ENCODE measurements at regions not wholly inside any gene's neighbourhood (a gene's known extent, or its start where the extent isn't known, plus 50 kb on each side); places are given as distances from the start of the nearest gene placed in this dataset.

DNA sequence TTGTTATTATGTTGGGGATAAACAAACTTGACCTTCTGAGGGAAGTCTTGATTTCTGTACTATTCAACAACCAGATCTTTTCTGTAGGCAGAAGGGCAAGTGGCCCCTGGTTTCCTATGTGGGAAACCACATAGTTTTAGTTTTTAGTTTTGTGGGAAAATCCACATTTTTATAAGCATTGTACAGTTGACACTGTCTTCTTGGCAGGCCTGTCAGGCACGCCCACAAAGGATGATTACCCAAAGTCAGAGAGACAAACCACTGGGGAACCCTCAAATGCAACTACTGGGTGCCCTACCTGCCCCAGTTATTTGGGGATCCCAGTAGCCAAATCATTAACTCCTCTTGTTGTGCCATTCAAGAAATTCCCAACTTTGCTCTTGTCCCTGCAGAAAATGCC, 75.1 kb upstream of the UTY start:
- Mint-ChIP-seq H3K27me3 (no peaks in the 10 kb centered on the region), H3K9me3 (no peaks in the 10 kb centered on the region), H3K36me3 (ENCODE audit: low read depth) (no peaks in the 10 kb centered on the region), H3K4me1 (ENCODE audit: low read depth) (peaks cover 7% of the 10 kb centered on the region), H3K4me3 (no peak overlapping the region), H3K27ac (no peak overlapping the region)
- Histone ChIP-seq H3K27ac (ENCODE audit: low read depth in 1 of 2, low read length in 2 of 2) (no peak overlapping the region), H3K27me3 (ENCODE audit: control insufficient read depth in 1 of 2, insufficient read depth in 2 of 2, low read length in 2 of 2) (no peaks in the 10 kb centered on the region), H3K36me3 (ENCODE audit: insufficient read depth, low read length) (no peaks in the 10 kb centered on the region), H3K4me3 (ENCODE audit: low read length) (no peak overlapping the region), H3K4me1 (ENCODE audit: insufficient read depth, low read length) (peaks cover 3% of the 10 kb centered on the region), H3K9me3 (ENCODE audit: control insufficient read depth in 1 of 2, insufficient read depth in 1 of 2, low read length in 2 of 2) (no peaks in the 10 kb centered on the region)
- TF ChIP-seq, protein P1, sequence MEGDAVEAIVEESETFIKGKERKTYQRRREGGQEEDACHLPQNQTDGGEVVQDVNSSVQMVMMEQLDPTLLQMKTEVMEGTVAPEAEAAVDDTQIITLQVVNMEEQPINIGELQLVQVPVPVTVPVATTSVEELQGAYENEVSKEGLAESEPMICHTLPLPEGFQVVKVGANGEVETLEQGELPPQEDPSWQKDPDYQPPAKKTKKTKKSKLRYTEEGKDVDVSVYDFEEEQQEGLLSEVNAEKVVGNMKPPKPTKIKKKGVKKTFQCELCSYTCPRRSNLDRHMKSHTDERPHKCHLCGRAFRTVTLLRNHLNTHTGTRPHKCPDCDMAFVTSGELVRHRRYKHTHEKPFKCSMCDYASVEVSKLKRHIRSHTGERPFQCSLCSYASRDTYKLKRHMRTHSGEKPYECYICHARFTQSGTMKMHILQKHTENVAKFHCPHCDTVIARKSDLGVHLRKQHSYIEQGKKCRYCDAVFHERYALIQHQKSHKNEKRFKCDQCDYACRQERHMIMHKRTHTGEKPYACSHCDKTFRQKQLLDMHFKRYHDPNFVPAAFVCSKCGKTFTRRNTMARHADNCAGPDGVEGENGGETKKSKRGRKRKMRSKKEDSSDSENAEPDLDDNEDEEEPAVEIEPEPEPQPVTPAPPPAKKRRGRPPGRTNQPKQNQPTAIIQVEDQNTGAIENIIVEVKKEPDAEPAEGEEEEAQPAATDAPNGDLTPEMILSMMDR (IDR thresholded peaks at IDR 0.05) = no peak
- no peak for DNase-seq
- POLR2A ChIA-PET = no interaction called here
- CTCF ChIA-PET = no interaction called here
- intact Hi-C loops (cut with DNase I, micrococcal nuclease) = no loop called here
- no peak for ATAC-seq (ENCODE audit: poor library complexity)

DNA sequence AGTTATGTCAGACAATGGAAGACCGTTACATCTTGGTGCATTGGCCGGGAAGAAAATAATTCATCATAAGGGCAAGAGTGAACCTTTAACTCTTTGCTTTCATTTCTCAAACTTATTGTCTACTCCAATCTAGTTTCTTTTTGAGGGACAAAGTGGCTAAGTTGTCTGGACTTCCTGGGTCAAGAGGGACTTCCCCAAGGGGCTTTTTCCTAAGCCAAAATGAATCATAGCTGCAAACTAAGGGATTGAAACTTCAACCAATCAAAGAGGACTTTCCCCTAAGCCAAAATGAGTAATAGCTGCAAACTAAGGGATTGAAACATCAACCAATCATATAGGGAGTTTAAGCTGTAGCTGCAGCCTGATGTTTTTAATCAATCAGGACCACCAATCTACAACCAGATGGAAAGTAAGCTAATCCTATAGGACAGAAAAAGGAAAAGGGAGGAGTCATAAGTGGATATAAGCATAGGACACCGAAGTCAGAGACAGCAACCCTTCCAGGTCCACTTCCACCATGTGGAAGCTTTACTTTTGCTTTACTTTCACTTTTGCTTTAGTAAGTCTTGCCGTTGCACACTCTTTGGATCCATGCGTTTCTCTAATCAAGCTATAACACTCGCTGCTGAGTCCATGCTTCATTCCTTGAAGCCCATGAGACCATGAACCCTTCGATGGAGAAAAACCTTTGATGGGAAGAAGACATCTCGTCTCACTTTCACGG, 72.7 kb upstream of the UTY start:
- ChIA-PET POLR2A (no interaction called here), CTCF (no interaction called here)
- Mint-ChIP-seq H3K36me3 (ENCODE audit: low read depth) (no peaks in the 10 kb centered on the region), H3K4me1 (ENCODE audit: low read depth) (peaks cover 7% of the 10 kb centered on the region), H3K27ac (no peak overlapping the region), H3K4me3 (no peak overlapping the region), H3K27me3 (no peaks in the 10 kb centered on the region), H3K9me3 (no peaks in the 10 kb centered on the region)
- Histone ChIP-seq H3K27ac (ENCODE audit: low read depth in 1 of 2, low read length in 2 of 2) (no peak overlapping the region), H3K9me3 (ENCODE audit: control insufficient read depth in 1 of 2, insufficient read depth in 1 of 2, low read length in 2 of 2) (no peaks in the 10 kb centered on the region), H3K36me3 (ENCODE audit: insufficient read depth, low read length) (no peaks in the 10 kb centered on the region), H3K27me3 (ENCODE audit: control insufficient read depth in 1 of 2, insufficient read depth in 2 of 2, low read length in 2 of 2) (no peaks in the 10 kb centered on the region), H3K4me1 (ENCODE audit: insufficient read depth, low read length) (peaks cover 3% of the 10 kb centered on the region), H3K4me3 (ENCODE audit: low read length) (peak overlapping the region; percentile 25)
- intact Hi-C loops (cut with DNase I, micrococcal nuclease) = no loop called here
- ATAC-seq (ENCODE audit: poor library complexity) (no peak), DNase-seq (peak in 3 of 14 experiments; percentile 0 to 7 (median 5))
- TF ChIP-seq, protein P1 (IDR thresholded peaks at IDR 0.05) = no peak

DNA sequence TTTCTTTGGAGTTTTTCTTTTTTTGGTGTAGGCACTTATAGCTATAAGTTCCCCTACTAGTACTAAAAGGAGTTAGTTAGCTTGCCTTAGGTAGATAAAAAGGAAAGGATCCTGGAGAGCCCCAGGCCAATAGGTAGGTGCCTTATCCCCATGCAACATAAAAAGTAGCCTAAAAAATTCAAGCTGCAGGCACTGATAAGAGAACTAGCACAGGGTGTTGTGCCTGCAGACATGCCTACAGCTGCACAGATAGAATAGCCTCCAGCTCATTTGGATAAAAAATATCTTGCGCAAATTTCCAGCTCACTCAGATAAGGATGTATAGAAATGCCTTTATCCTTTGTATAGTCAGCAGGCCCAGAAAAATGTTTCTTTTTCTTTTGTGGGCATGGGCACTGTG, 71.4 kb upstream of the UTY start:
- ChIA-PET CTCF (no interaction called here), POLR2A (no interaction called here)
- Mint-ChIP-seq H3K27ac (no peak overlapping the region), H3K9me3 (no peaks in the 10 kb centered on the region), H3K4me3 (no peak overlapping the region), H3K27me3 (no peaks in the 10 kb centered on the region), H3K4me1 (ENCODE audit: low read depth) (peaks cover 7% of the 10 kb centered on the region), H3K36me3 (ENCODE audit: low read depth) (no peaks in the 10 kb centered on the region)
- H3K27me3 ChIP-seq (ENCODE audit: control insufficient read depth in 1 of 2, insufficient read depth in 2 of 2, low read length in 2 of 2) = no peaks in the 10 kb centered on the region
- no peak for ATAC-seq (ENCODE audit: poor library complexity)
- no peak overlapping the region for H3K4me3 ChIP-seq (ENCODE audit: low read length)
- TF ChIP-seq, protein P1 (IDR thresholded peaks at IDR 0.05) = no peak
- no peaks in the 10 kb centered on the region for H3K36me3 ChIP-seq (ENCODE audit: insufficient read depth, low read length)
- intact Hi-C loops (cut with DNase I, micrococcal nuclease) = no loop called here
- no peak for DNase-seq
- H3K27ac ChIP-seq (ENCODE audit: low read depth in 1 of 2, low read length in 2 of 2) = no peak overlapping the region
- H3K9me3 ChIP-seq (ENCODE audit: control insufficient read depth in 1 of 2, insufficient read depth in 1 of 2, low read length in 2 of 2) = no peaks in the 10 kb centered on the region
- H3K4me1 ChIP-seq (ENCODE audit: insufficient read depth, low read length) = peaks cover 3% of the 10 kb centered on the region

All from CD4-positive, alpha-beta T cell (primary cell).